GM18511 (cell line): ENCODE measurements at regions not wholly inside any gene's neighbourhood (a gene's known extent, or its start where the extent isn't known, plus 50 kb on each side); places are given as distances from the start of the nearest gene placed in this dataset.

Experiments used
- ATAC-seq: cut with Tn5 transposase; IDR thresholded peaks from one replicate; pipeline ENCODE4 v1.9.1; 2021; ENCODE audit warnings: mild to moderate bottlenecking, moderate library complexity; ENCODE audit not compliant: unreplicated experiment

GRCh38 chr7:12120632-12121031 is 90.5 kb upstream of the TMEM106B start:
- no peak for ATAC-seq

- no peak for ATAC-seq
Measured at GRCh38 chr7:12123172-12123571, 87.9 kb upstream of the TMEM106B start.

- ATAC-seq: no peak
Measured at GRCh38 chr7:12124028-12124427, 87.1 kb upstream of the TMEM106B start.

GRCh38 chr7:12127455-12127854 is 83.6 kb upstream of the TMEM106B start:
- ATAC-seq: no peak

GRCh38 chr7:12130609-12131008 is 80.5 kb upstream of the TMEM106B start:
- ATAC-seq: no peak

GRCh38 chr7:12131122-12131521 is 80.0 kb upstream of the TMEM106B start:
- no peak for ATAC-seq

GRCh38 chr7:12133865-12134264 is 77.2 kb upstream of the TMEM106B start:
- ATAC-seq: no peak

- no peak for ATAC-seq
Measured at GRCh38 chr7:12136523-12136922, 74.6 kb upstream of the TMEM106B start.

- no peak for ATAC-seq
Measured at GRCh38 chr7:12137283-12137682, 73.8 kb upstream of the TMEM106B start.

GRCh38 chr7:12138421-12138820 is 72.7 kb upstream of the TMEM106B start:
- no peak for ATAC-seq

GRCh38 chr7:12139416-12139815 is 71.7 kb upstream of the TMEM106B start:
- ATAC-seq: no peak

GRCh38 chr7:12146813-12147212 is 64.3 kb upstream of the TMEM106B start:
- ATAC-seq: no peak

GRCh38 chr7:12152196-12152918 is 58.7 kb upstream of the TMEM106B start:
- ATAC-seq: no peak

- no peak for ATAC-seq
Measured at GRCh38 chr7:12154119-12154518, 57.0 kb upstream of the TMEM106B start.

GRCh38 chr7:12157517-12157916 is 53.6 kb upstream of the TMEM106B start:
- ATAC-seq: no peak

GRCh38 chr7:12158334-12159060 is 52.6 kb upstream of the TMEM106B start:
- ATAC-seq: no peak

GRCh38 chr7:12161146-12161545 is 49.9 kb upstream of the TMEM106B start:
- no peak for ATAC-seq
